Activated naive CD8-positive, alpha-beta T cell treated with anti-CD3 and anti-CD28 coated beads, Interleukin-2, amount 10 ng/mL, durations not matched to agents 7 days and 5 days (primary cell): ENCODE measurements at regions not wholly inside any gene's neighbourhood (a gene's known extent, or its start where the extent isn't known, plus 50 kb on each side); places are given as distances from the start of the nearest gene placed in this dataset.
"Not testable (repeated sequence)": the region's sequence is repeated elsewhere in the genome, so short reads cannot be mapped to it uniquely, and the experiment has no call there.

ENCODE experiments used
- ATAC-seq: fragments of 150-1000 bp; cut with Tn5 transposase; one replicate; pipeline ENCODE4 v1.10.0; 2021; ENCODE audit warnings: low read depth, moderate library complexity
- POLR2A ChIA-PET: fragments of 350-600 bp; sonication (Branson Sonifier 250); formaldehyde crosslinking; loops from one replicate; lab custom pipeline; 2021; ENCODE audit warnings: antibody characterized with exemption; lab: Charles Lee
- DNase-seq: peaks from one replicate; pipeline ENCODE4 v3.0.0; 2021
- H3K27ac Mint-ChIP-seq: one replicate; pipeline ENCODE4 v1.8.0; 2022; ENCODE audit warnings: mild to moderate bottlenecking, mixed read lengths
- H3K27me3 Mint-ChIP-seq: one replicate; pipeline ENCODE4 v1.8.0; 2022; ENCODE audit warnings: mild to moderate bottlenecking, moderate library complexity, mixed read lengths
- H3K36me3 Mint-ChIP-seq: one replicate; pipeline ENCODE4 v1.8.0; 2021; ENCODE audit warnings: mild to moderate bottlenecking, mixed read lengths
- H3K4me1 Mint-ChIP-seq: one replicate; pipeline ENCODE4 v1.8.0; 2021; ENCODE audit warnings: mixed read lengths
- H3K4me3 Mint-ChIP-seq: one replicate; pipeline ENCODE4 v1.8.0; 2022; ENCODE audit warnings: mild to moderate bottlenecking, moderate library complexity, mixed read lengths
- H3K9me3 Mint-ChIP-seq: one replicate; pipeline ENCODE4 v1.8.0; 2021; ENCODE audit warnings: mixed read lengths

GRCh38 chr9:100785946-100786345 is 208.1 kb downstream of the CAVIN4 start:
- Mint-ChIP-seq H3K4me1 (no peaks in the 10 kb centered on the region), H3K27ac (no peak overlapping the region), H3K9me3 (peaks cover 2% of the 10 kb centered on the region), H3K27me3 (no peaks in the 10 kb centered on the region), H3K4me3 (no peak overlapping the region), H3K36me3 (no peaks in the 10 kb centered on the region)
- no peak for DNase-seq
- no peak for ATAC-seq
- POLR2A ChIA-PET, result no interaction called here

GRCh38 chr9:100794738-100795269 is 216.9 kb downstream of the CAVIN4 start:
- POLR2A ChIA-PET, result no interaction called here
- ATAC-seq, result no peak
- Mint-ChIP-seq H3K36me3 (no peaks in the 10 kb centered on the region), H3K27me3 (no peaks in the 10 kb centered on the region), H3K4me1 (no peaks in the 10 kb centered on the region), H3K27ac (no peak overlapping the region), H3K4me3 (no peak overlapping the region), H3K9me3 (no peaks in the 10 kb centered on the region)
- DNase-seq, result no peak

- POLR2A ChIA-PET, result no interaction called here
- Mint-ChIP-seq H3K9me3 (peaks cover 2% of the 10 kb centered on the region), H3K27ac (no peak overlapping the region)
Observed at GRCh38 chr9:100803956-100804355, 224.6 kb upstream of the PLPPR1 start.

GRCh38 chr9:100811643-100812042 is 216.9 kb upstream of the PLPPR1 start:
- Mint-ChIP-seq H3K4me3 (no peak overlapping the region), H3K27me3 (peaks cover 3% of the 10 kb centered on the region), H3K36me3 (no peaks in the 10 kb centered on the region), H3K4me1 (no peaks in the 10 kb centered on the region), H3K27ac (no peak overlapping the region), H3K9me3 (peaks cover 3% of the 10 kb centered on the region)
- POLR2A ChIA-PET, result no interaction called here
- no peak for DNase-seq
- no peak for ATAC-seq

More at GRCh38 chr9:100803956-100804355, 224.6 kb upstream of the PLPPR1 start:
- Mint-ChIP-seq H3K4me1 (no peaks in the 10 kb centered on the region), H3K4me3 (no peak overlapping the region), H3K27me3 (no peaks in the 10 kb centered on the region), H3K36me3 (no peaks in the 10 kb centered on the region)
- ATAC-seq, result no peak
- DNase-seq, result no peak

- DNase-seq (no peak), ATAC-seq (no peak)
- POLR2A ChIA-PET, result no interaction called here
- Mint-ChIP-seq H3K4me1 (no peaks in the 10 kb centered on the region), H3K27me3 (peaks cover 3% of the 10 kb centered on the region), H3K4me3 (no peak overlapping the region), H3K9me3 (peaks cover 3% of the 10 kb centered on the region), H3K27ac (no peak overlapping the region), H3K36me3 (no peaks in the 10 kb centered on the region)
Observed at GRCh38 chr9:100813871-100814270, 214.7 kb upstream of the PLPPR1 start.

GRCh38 chr9:100819980-100820379 is 208.5 kb upstream of the PLPPR1 start:
- Mint-ChIP-seq H3K4me3 (no peak overlapping the region), H3K9me3 (peaks cover 1% of the 10 kb centered on the region), H3K27ac (no peak overlapping the region), H3K36me3 (no peaks in the 10 kb centered on the region), H3K27me3 (no peaks in the 10 kb centered on the region), H3K4me1 (no peaks in the 10 kb centered on the region)
- ATAC-seq (no peak), DNase-seq (no peak)
- POLR2A ChIA-PET, result no interaction called here

GRCh38 chr9:100833035-100833434 is 195.5 kb upstream of the PLPPR1 start:
- POLR2A ChIA-PET, DNase-seq, H3K4me1 Mint-ChIP-seq, H3K4me3 Mint-ChIP-seq, H3K36me3 Mint-ChIP-seq, H3K27me3 Mint-ChIP-seq, ATAC-seq, H3K9me3 Mint-ChIP-seq, H3K27ac Mint-ChIP-seq: not testable (repeated sequence)

GRCh38 chr9:100838857-100839256 is 189.7 kb upstream of the PLPPR1 start:
- H3K4me1 Mint-ChIP-seq, result no peaks in the 10 kb centered on the region
- no peak for DNase-seq
- no peaks in the 10 kb centered on the region for H3K27me3 Mint-ChIP-seq
- ATAC-seq, result no peak
- no peak overlapping the region for H3K27ac Mint-ChIP-seq
- H3K36me3 Mint-ChIP-seq, result no peaks in the 10 kb centered on the region
- H3K9me3 Mint-ChIP-seq, result no peaks in the 10 kb centered on the region
- POLR2A ChIA-PET, result no interaction called here
- no peak overlapping the region for H3K4me3 Mint-ChIP-seq

- no peak overlapping the region for H3K27ac Mint-ChIP-seq
- no peaks in the 10 kb centered on the region for H3K4me1 Mint-ChIP-seq
- H3K9me3 Mint-ChIP-seq, result no peaks in the 10 kb centered on the region
- no peaks in the 10 kb centered on the region for H3K27me3 Mint-ChIP-seq
- ATAC-seq, result no peak
- H3K36me3 Mint-ChIP-seq, result no peaks in the 10 kb centered on the region
- DNase-seq, result no peak
- POLR2A ChIA-PET, result no interaction called here
- H3K4me3 Mint-ChIP-seq, result no peak overlapping the region
Observed at GRCh38 chr9:100848726-100849125, 179.8 kb upstream of the PLPPR1 start.

GRCh38 chr9:100852088-100852487 is 176.4 kb upstream of the PLPPR1 start:
- Mint-ChIP-seq H3K27ac (no peak overlapping the region), H3K36me3 (no peaks in the 10 kb centered on the region), H3K4me1 (no peaks in the 10 kb centered on the region), H3K4me3 (no peak overlapping the region), H3K9me3 (no peaks in the 10 kb centered on the region), H3K27me3 (no peaks in the 10 kb centered on the region)
- DNase-seq, result no peak
- POLR2A ChIA-PET, result no interaction called here
- ATAC-seq, result no peak

GRCh38 chr9:100856238-100856637 is 172.3 kb upstream of the PLPPR1 start:
- no peak overlapping the region for H3K4me3 Mint-ChIP-seq
- no peak overlapping the region for H3K27ac Mint-ChIP-seq
- no peak for ATAC-seq
- no peak for DNase-seq
- POLR2A ChIA-PET, result no interaction called here
- no peaks in the 10 kb centered on the region for H3K9me3 Mint-ChIP-seq
- no peaks in the 10 kb centered on the region for H3K27me3 Mint-ChIP-seq
- no peaks in the 10 kb centered on the region for H3K36me3 Mint-ChIP-seq
- no peaks in the 10 kb centered on the region for H3K4me1 Mint-ChIP-seq

- Mint-ChIP-seq H3K27me3 (peaks cover 2% of the 10 kb centered on the region), H3K9me3 (peaks cover 2% of the 10 kb centered on the region), H3K4me3 (no peak overlapping the region), H3K4me1 (no peaks in the 10 kb centered on the region), H3K27ac (no peak overlapping the region), H3K36me3 (no peaks in the 10 kb centered on the region)
- POLR2A ChIA-PET, result no interaction called here
- ATAC-seq (no peak), DNase-seq (no peak)
Observed at GRCh38 chr9:100865111-100865510, 163.4 kb upstream of the PLPPR1 start.

- Mint-ChIP-seq H3K4me1 (no peaks in the 10 kb centered on the region), H3K27ac (no peak overlapping the region), H3K36me3 (no peaks in the 10 kb centered on the region), H3K27me3 (peaks cover 2% of the 10 kb centered on the region), H3K9me3 (peaks cover 2% of the 10 kb centered on the region), H3K4me3 (no peak overlapping the region)
- POLR2A ChIA-PET, result no interaction called here
- ATAC-seq, result no peak
- no peak for DNase-seq
Observed at GRCh38 chr9:100865648-100866047, 162.9 kb upstream of the PLPPR1 start.

GRCh38 chr9:100869326-100869725 is 159.2 kb upstream of the PLPPR1 start:
- ATAC-seq (no peak), DNase-seq (no peak)
- Mint-ChIP-seq H3K27me3 (peaks cover 2% of the 10 kb centered on the region), H3K4me3 (no peak overlapping the region), H3K36me3 (no peaks in the 10 kb centered on the region), H3K4me1 (no peaks in the 10 kb centered on the region), H3K27ac (no peak overlapping the region), H3K9me3 (no peaks in the 10 kb centered on the region)
- POLR2A ChIA-PET, result no interaction called here

GRCh38 chr9:100879884-100880283 is 148.6 kb upstream of the PLPPR1 start:
- Mint-ChIP-seq H3K9me3 (no peaks in the 10 kb centered on the region), H3K36me3 (no peaks in the 10 kb centered on the region), H3K27ac (no peak overlapping the region), H3K4me3 (no peak overlapping the region), H3K4me1 (no peaks in the 10 kb centered on the region), H3K27me3 (peaks cover 1% of the 10 kb centered on the region)
- POLR2A ChIA-PET, result no interaction called here
- DNase-seq (no peak), ATAC-seq (no peak)
